ENCODE measurements at regions not wholly inside any gene's neighbourhood (a gene's known extent, or its start where the extent isn't known, plus 50 kb on each side); places are given as distances from the start of the nearest gene placed in this dataset.

- no peak for DNase-seq (ENCODE audit: low read depth)
- no peak overlapping the region for H3K4me3 ChIP-seq (ENCODE audit: low read length)
- no peak for TF ChIP-seq CTCF (IDR thresholded peaks at IDR 0.05; ENCODE audit: insufficient read depth, low read depth, low read length, missing control alignments)
These were observed 87.1 kb upstream of the SLC66A3 start for GRCh38 chr2:11068079-11068741.

GRCh38 chr2:11068856-11069526, 86.3 kb upstream of the SLC66A3 start:
- H3K4me3 ChIP-seq (ENCODE audit: low read length), result no peak overlapping the region
- TF ChIP-seq CTCF (IDR thresholded peaks at IDR 0.05; ENCODE audit: insufficient read depth, low read depth, low read length, missing control alignments), result no peak
- no peak for DNase-seq (ENCODE audit: low read depth)

GRCh38 chr2:11069566-11070185, 85.6 kb upstream of the SLC66A3 start:
- no peak for DNase-seq (ENCODE audit: low read depth)
- TF ChIP-seq CTCF (IDR thresholded peaks at IDR 0.05; ENCODE audit: insufficient read depth, low read depth, low read length, missing control alignments), result no peak
- H3K4me3 ChIP-seq (ENCODE audit: low read length), result no peak overlapping the region

GRCh38 chr2:11071211-11071610, 84.1 kb upstream of the SLC66A3 start:
- DNase-seq (ENCODE audit: low read depth), result no peak
- no peak for TF ChIP-seq CTCF (IDR thresholded peaks at IDR 0.05; ENCODE audit: insufficient read depth, low read depth, low read length, missing control alignments)
- H3K4me3 ChIP-seq (ENCODE audit: low read length), result no peak overlapping the region

- H3K4me3 ChIP-seq (ENCODE audit: low read length), result no peak overlapping the region
- no peak for DNase-seq (ENCODE audit: low read depth)
- TF ChIP-seq CTCF (IDR thresholded peaks at IDR 0.05; ENCODE audit: insufficient read depth, low read depth, low read length, missing control alignments), result no peak
These were observed 83.3 kb upstream of the SLC66A3 start for GRCh38 chr2:11071939-11072338.

- TF ChIP-seq CTCF (IDR thresholded peaks at IDR 0.05; ENCODE audit: insufficient read depth, low read depth, low read length, missing control alignments), result no peak
These were observed 82.7 kb upstream of the SLC66A3 start for GRCh38 chr2:11072550-11072949.

More at GRCh38 chr2:11072550-11072949, 82.7 kb upstream of the SLC66A3 start:
- no peak for DNase-seq (ENCODE audit: low read depth)
- no peak overlapping the region for H3K4me3 ChIP-seq (ENCODE audit: low read length)

Measured in epithelial cell of esophagus (primary cell).